ENCODE measurements at regions not wholly inside any gene's neighbourhood (a gene's known extent, or its start where the extent isn't known, plus 50 kb on each side); places are given as distances from the start of the nearest gene placed in this dataset.

DNA sequence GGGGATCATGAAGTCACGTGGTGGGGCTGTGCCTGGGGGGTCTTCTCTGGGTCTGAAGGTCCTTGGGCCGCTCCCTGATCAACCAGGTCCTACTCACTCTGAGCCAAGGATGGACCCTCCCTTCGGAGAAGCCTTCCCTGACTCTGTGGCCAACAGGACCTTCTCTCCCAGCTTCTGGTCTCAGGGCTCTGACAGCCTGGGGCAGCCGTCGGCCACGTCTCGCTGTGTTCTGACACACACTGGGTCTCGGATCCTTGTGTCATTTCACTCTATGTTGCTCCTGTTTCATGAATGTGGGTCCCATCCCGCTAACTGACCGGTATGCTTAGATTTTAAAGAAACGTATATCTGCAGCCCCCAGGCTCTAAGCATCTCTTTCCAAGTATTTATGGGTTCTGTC is 256.1 kb downstream of the ENGASE start:
- Mint-ChIP-seq H3K27ac (no peak overlapping the region), H3K36me3 (ENCODE audit: low read depth) (peaks cover 10% of the 10 kb centered on the region), H3K4me3 (no peak overlapping the region), H3K27me3 (peaks cover 93% of the 10 kb centered on the region), H3K4me1 (peaks cover 7% of the 10 kb centered on the region)
- no peaks in the 10 kb centered on the region for H3K9me3 ChIP-seq (ENCODE audit: control insufficient read depth, low read length, poor library complexity, severe bottlenecking)
- DNase-seq: no peak
- ATAC-seq: no peak

- DNase-seq: no peak
- H3K9me3 ChIP-seq (ENCODE audit: control insufficient read depth, low read length, poor library complexity, severe bottlenecking): no peaks in the 10 kb centered on the region
- Mint-ChIP-seq H3K4me1 (peaks cover 7% of the 10 kb centered on the region), H3K4me3 (no peak overlapping the region), H3K36me3 (ENCODE audit: low read depth) (peaks cover 10% of the 10 kb centered on the region), H3K27me3 (peaks cover 93% of the 10 kb centered on the region), H3K27ac (no peak overlapping the region)
- ATAC-seq: no peak
These were observed 255.6 kb downstream of the ENGASE start for GRCh38 chr17:79330229-79330628.

GRCh38 chr17:79326814-79327213 is 252.2 kb downstream of the ENGASE start:
- no peak overlapping the region for H3K27ac Mint-ChIP-seq
- H3K27me3 Mint-ChIP-seq: peaks cover 77% of the 10 kb centered on the region
- no peak overlapping the region for H3K4me3 Mint-ChIP-seq
- peaks cover 2% of the 10 kb centered on the region for H3K36me3 Mint-ChIP-seq (ENCODE audit: low read depth)
- ATAC-seq (no peak), DNase-seq (no peak)
- H3K9me3 ChIP-seq (ENCODE audit: control insufficient read depth, low read length, poor library complexity, severe bottlenecking): no peaks in the 10 kb centered on the region
- H3K4me1 Mint-ChIP-seq: no peaks in the 10 kb centered on the region

GRCh38 chr17:79325709-79326430 is 251.2 kb downstream of the ENGASE start:
- no peaks in the 10 kb centered on the region for H3K4me1 Mint-ChIP-seq
- H3K4me3 Mint-ChIP-seq: no peak overlapping the region
- peaks cover 2% of the 10 kb centered on the region for H3K36me3 Mint-ChIP-seq (ENCODE audit: low read depth)
- H3K27ac Mint-ChIP-seq: no peak overlapping the region
- H3K9me3 ChIP-seq (ENCODE audit: control insufficient read depth, low read length, poor library complexity, severe bottlenecking): no peaks in the 10 kb centered on the region
- ATAC-seq (no peak), DNase-seq (no peak)
- H3K27me3 Mint-ChIP-seq: peaks cover 77% of the 10 kb centered on the region

- no peaks in the 10 kb centered on the region for H3K9me3 ChIP-seq (ENCODE audit: control insufficient read depth, low read length, poor library complexity, severe bottlenecking)
- Mint-ChIP-seq H3K27me3 (peaks cover 72% of the 10 kb centered on the region), H3K4me1 (no peaks in the 10 kb centered on the region), H3K4me3 (no peak overlapping the region), H3K27ac (no peak overlapping the region), H3K36me3 (ENCODE audit: low read depth) (peaks cover 2% of the 10 kb centered on the region)
- DNase-seq (no peak), ATAC-seq (no peak)
These were observed 249.6 kb downstream of the ENGASE start for GRCh38 chr17:79324194-79324593.

DNA sequence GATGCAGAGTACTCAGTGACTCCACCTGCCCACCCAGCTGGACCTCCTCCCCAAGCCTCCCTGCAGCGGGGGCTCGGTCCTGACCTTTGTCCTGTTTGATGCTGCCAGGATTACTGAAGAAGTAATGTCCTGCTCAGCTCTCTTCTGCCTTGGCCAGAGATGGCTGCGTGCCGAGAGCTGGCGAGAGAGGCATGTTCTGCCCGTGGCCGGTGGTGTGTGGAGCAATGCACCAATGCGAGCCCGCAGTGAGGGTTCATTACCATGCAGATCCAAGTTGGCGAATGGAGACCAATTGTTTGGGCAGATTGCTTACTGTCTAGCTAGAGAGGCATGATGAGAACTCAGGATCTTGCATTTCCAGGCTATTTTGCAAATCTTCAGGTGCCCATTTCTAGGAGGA is 248.9 kb downstream of the ENGASE start:
- Mint-ChIP-seq H3K4me3 (no peak overlapping the region), H3K36me3 (ENCODE audit: low read depth) (peaks cover 2% of the 10 kb centered on the region), H3K27me3 (peaks cover 73% of the 10 kb centered on the region), H3K27ac (no peak overlapping the region), H3K4me1 (no peaks in the 10 kb centered on the region)
- no peaks in the 10 kb centered on the region for H3K9me3 ChIP-seq (ENCODE audit: control insufficient read depth, low read length, poor library complexity, severe bottlenecking)
- DNase-seq (no peak), ATAC-seq (no peak)

DNA sequence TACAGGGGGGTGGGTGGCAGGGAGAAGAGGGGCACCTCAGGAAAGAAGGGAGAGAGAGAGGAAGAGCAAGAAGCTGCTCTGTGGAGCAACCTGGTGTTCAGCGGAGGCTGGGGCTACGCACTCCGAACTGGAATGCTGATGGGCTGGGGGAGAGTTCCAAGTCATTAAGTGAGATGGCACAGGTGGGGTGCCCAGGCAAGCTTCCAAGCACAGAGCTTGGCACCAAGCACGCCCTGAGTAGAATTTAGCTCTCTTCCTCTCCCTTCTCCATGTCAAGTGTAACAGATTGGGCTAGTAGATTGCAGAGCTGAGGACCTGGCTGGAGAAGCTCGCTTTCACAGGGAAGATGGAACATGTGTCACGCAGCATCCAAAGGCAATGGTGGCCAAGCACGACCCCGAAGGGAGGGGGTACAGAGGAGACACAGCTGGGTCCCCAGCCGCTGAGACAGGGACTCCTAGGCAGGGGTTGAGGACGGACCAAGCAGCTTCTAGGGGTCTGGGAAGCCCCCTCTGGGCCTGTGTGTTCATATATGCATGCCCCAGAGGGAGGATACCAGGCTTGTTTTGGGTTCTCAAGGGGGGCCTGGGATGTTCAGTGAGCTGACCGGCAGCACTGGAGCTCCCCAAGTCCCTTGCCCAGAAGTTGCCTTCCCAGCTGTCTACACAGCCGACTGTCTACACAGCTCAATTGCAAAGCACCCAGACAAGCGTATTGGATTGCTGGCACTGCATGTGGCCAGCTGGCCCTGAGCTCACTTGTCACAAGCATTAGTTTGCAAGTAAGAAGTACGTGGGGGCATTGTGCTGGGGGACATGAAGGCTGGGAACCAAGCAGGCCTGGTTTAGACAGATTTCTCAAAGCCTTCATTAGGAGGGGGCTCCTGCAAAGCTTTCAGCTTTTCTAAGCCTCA is 247.8 kb downstream of the ENGASE start:
- H3K4me3 Mint-ChIP-seq: no peak overlapping the region
- DNase-seq (no peak), ATAC-seq (no peak)
- no peak overlapping the region for H3K27ac Mint-ChIP-seq
- peaks cover 72% of the 10 kb centered on the region for H3K27me3 Mint-ChIP-seq
- H3K9me3 ChIP-seq (ENCODE audit: control insufficient read depth, low read length, poor library complexity, severe bottlenecking): no peaks in the 10 kb centered on the region
- H3K4me1 Mint-ChIP-seq: no peaks in the 10 kb centered on the region
- no peaks in the 10 kb centered on the region for H3K36me3 Mint-ChIP-seq (ENCODE audit: low read depth)

GRCh38 chr17:79320331-79320730 is 245.7 kb downstream of the ENGASE start:
- Mint-ChIP-seq H3K36me3 (ENCODE audit: low read depth) (no peaks in the 10 kb centered on the region), H3K4me1 (no peaks in the 10 kb centered on the region), H3K27me3 (peaks cover 76% of the 10 kb centered on the region), H3K4me3 (no peak overlapping the region), H3K27ac (no peak overlapping the region)
- ATAC-seq: no peak
- no peaks in the 10 kb centered on the region for H3K9me3 ChIP-seq (ENCODE audit: control insufficient read depth, low read length, poor library complexity, severe bottlenecking)
- DNase-seq: no peak

DNA sequence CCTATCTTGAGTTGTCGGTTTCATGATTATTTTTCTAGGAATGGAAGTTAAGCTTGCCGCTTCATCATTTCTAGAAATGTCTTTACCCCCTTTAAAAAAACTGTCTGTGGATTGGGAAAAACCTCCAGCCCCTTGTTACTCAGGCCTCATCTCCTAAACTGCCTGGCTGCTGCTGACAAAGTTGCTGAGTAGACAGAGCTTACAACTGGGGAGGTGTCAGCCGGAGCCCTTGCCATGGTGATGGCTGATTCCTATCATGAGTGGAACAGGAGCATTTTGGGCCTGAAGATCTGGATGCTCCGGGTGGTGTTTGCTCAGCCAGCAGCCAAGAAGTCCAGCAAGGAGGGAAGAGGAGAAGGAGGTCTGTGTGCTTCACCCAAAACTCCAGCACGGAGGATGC is 243.3 kb downstream of the ENGASE start:
- H3K27me3 Mint-ChIP-seq: peaks cover 91% of the 10 kb centered on the region
- ATAC-seq (no peak), DNase-seq (no peak)
- H3K4me1 Mint-ChIP-seq: no peaks in the 10 kb centered on the region
- H3K27ac Mint-ChIP-seq: no peak overlapping the region
- no peaks in the 10 kb centered on the region for H3K36me3 Mint-ChIP-seq (ENCODE audit: low read depth)
- H3K9me3 ChIP-seq (ENCODE audit: control insufficient read depth, low read length, poor library complexity, severe bottlenecking): no peaks in the 10 kb centered on the region
- H3K4me3 Mint-ChIP-seq: no peak overlapping the region

- no peak for ATAC-seq
- DNase-seq: no peak
- Mint-ChIP-seq H3K36me3 (ENCODE audit: low read depth) (peaks cover 3% of the 10 kb centered on the region), H3K27me3 (peaks cover 91% of the 10 kb centered on the region), H3K4me3 (no peak overlapping the region), H3K27ac (no peak overlapping the region), H3K4me1 (no peaks in the 10 kb centered on the region)
- H3K9me3 ChIP-seq (ENCODE audit: control insufficient read depth, low read length, poor library complexity, severe bottlenecking): no peaks in the 10 kb centered on the region
These were observed 242.2 kb downstream of the ENGASE start for GRCh38 chr17:79316805-79317204.

- Mint-ChIP-seq H3K27ac (no peak overlapping the region), H3K36me3 (ENCODE audit: low read depth) (peaks cover 3% of the 10 kb centered on the region), H3K4me3 (no peak overlapping the region), H3K27me3 (peaks cover 89% of the 10 kb centered on the region), H3K4me1 (no peaks in the 10 kb centered on the region)
- DNase-seq (no peak), ATAC-seq (no peak)
- no peaks in the 10 kb centered on the region for H3K9me3 ChIP-seq (ENCODE audit: control insufficient read depth, low read length, poor library complexity, severe bottlenecking)
These were observed 240.9 kb downstream of the ENGASE start for GRCh38 chr17:79315358-79316105.

- Mint-ChIP-seq H3K4me3 (no peak overlapping the region), H3K27ac (no peak overlapping the region), H3K27me3 (peaks cover 89% of the 10 kb centered on the region), H3K36me3 (ENCODE audit: low read depth) (peaks cover 3% of the 10 kb centered on the region), H3K4me1 (no peaks in the 10 kb centered on the region)
- no peak for ATAC-seq
- DNase-seq: no peak
- H3K9me3 ChIP-seq (ENCODE audit: control insufficient read depth, low read length, poor library complexity, severe bottlenecking): no peaks in the 10 kb centered on the region
These were observed 240.2 kb downstream of the ENGASE start for GRCh38 chr17:79314617-79315357.

DNA sequence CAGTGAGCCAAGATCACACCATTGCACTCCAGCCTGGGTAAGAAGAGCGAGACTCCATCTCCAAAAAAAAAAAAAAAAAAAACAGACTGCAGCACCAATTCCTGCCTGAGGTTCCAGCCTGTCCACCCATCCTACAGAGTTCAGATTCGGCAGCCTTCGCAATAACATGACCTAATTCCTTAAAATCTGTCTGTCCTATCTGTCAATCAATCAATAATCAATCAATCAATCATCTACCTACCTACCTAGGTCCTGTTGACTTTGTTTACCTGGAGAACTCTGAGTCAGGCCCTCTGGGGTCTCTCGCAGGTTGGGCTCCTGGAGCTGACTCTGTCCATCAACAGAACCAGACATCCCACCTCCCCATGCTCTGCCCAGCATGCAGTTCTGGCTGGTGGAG is 236.7 kb downstream of the ENGASE start:
- no peaks in the 10 kb centered on the region for H3K4me1 Mint-ChIP-seq
- ATAC-seq: no peak

More for the DNA sequence above, 236.7 kb downstream of the ENGASE start:
- peaks cover 84% of the 10 kb centered on the region for H3K27me3 Mint-ChIP-seq
- no peaks in the 10 kb centered on the region for H3K9me3 ChIP-seq (ENCODE audit: control insufficient read depth, low read length, poor library complexity, severe bottlenecking)
- DNase-seq: no peak
- H3K36me3 Mint-ChIP-seq (ENCODE audit: low read depth): peaks cover 3% of the 10 kb centered on the region
- H3K4me3 Mint-ChIP-seq: no peak overlapping the region
- H3K27ac Mint-ChIP-seq: no peak overlapping the region

Data from T-helper 17 cell (primary cell).